ENCODE measurements at regions not wholly inside any gene's neighbourhood (a gene's known extent, or its start where the extent isn't known, plus 50 kb on each side); places are given as distances from the start of the nearest gene placed in this dataset.

DNA sequence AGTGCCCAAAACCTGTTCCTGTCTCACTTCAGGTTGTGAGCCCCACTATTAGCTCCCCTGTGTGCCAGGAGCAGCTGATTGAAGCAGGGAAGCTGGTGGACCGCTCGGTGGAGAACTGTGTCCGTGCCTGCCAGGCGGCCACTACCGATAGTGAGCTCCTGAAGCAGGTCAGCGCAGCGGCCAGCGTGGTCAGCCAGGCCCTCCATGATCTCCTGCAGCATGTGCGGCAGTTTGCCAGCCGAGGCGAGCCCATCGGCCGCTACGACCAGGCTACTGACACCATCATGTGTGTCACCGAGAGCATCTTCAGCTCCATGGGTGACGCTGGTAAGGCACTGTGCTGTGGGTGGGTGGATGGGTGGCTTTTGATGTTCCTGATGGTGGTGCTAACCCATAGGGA is 334.1 kb upstream of the TPM1 start:
- DNase-seq (ENCODE audit: low read depth) = no peak

DNA sequence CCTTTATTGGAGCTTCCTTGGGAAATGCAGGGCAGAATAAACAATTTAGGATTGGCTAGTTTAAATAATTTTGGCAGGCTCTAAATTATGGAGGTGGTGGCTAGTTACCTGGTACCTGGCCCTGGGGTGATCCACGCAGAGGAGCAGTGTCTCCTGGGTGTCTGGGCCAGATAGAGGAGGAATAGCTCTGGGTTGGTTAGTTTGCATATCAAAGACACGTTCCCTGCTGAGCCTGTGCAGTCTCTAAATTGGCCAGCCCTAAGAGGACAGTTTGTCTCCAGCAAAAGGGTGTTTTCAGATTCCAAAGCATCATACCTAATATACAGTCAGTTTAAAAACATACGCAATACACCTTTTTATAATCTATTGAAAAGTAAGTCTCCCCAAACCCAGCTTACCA is 333.3 kb upstream of the TPM1 start:
- no peak for DNase-seq (ENCODE audit: low read depth)

DNA sequence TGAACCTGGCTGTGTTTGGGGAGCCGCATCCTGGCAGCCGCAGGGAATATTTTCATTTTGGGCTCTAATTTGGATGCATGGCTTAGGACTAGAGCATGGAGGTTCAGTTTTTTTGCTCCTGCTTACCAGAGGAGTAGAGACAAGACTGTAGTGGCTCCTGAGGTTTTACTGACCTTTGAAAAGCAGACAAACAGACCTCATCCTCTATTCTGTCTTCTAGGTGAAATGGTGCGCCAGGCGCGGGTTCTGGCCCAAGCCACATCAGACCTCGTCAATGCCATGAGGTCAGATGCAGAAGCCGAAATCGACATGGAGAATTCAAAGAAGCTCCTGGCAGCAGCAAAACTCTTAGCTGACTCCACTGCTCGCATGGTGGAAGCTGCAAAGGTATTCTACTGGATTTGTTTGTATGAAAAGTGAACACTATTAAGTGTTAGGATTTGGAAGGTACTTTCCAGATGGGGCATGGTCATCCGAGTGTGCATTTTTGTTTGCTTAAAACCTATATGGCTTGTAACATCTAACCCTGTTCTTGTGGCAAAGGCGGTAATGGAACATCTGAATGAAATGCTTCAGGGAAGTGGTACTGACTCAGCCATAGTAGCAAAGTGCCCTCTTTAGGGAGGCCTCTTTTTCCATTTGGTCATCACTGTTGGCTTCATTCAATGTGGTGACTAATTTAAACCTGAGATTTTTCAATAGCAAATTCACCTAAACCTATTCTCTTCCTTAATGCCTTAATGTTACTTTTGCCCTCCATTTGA is 330.7 kb upstream of the TPM1 start:
- no peak for DNase-seq (ENCODE audit: low read depth)

DNA sequence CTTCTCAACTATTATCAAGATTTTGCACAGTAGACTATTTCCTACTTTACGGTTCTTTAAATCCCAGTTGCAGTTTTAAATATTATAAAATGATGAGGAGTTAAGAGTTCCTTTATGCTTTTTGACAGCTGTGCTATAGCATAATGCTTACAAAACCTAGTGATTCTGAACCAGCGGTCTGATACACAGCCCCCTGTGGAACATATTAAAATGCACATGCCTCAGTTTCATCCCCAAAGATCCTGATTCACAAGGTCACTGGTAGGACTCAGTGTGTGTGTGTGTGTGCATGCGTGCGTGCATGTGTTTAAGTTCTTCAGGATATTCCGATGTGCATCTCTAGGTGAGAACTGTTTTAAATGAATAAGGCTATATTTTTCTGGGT is 330.1 kb upstream of the TPM1 start:
- no peak for DNase-seq (ENCODE audit: low read depth)

DNA sequence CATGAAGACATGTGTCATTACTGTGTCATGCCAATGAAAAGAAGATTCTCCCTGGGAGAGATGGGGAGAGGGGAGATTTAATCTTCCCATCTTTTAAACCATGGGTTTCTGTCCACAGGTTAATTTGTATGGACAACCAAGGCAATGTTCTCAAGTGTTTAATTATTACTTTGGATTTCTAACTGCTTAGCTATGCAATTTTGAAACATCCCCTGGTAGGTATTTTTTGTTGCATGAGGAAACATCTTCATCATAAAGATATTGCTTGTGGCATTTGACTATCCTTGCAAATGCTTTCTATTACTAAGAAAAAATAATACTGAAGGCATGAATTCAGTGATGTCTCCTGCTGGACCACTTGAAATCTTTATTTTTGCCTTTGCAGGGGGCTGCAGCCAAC is 326.6 kb upstream of the TPM1 start:
- no peak for DNase-seq (ENCODE audit: low read depth)

DNA sequence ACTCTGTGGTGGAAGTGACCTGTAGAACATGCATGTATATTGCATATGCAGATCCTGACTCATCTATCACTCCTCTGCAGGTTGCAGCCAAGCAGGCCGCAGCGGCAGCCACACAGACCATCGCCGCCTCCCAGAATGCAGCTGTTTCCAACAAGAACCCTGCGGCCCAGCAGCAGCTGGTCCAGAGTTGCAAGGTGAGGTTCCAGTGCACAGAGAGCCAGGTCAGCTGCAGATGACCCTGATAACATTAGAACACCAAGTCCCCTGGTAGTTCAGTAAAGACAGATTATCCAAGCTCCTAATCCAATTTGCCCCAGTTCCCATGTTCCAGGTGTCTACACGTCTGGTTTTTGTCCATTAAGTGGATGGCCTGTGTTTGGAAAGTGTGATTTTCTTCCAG is 325.1 kb upstream of the TPM1 start:
- no peak for DNase-seq (ENCODE audit: low read depth)

DNA sequence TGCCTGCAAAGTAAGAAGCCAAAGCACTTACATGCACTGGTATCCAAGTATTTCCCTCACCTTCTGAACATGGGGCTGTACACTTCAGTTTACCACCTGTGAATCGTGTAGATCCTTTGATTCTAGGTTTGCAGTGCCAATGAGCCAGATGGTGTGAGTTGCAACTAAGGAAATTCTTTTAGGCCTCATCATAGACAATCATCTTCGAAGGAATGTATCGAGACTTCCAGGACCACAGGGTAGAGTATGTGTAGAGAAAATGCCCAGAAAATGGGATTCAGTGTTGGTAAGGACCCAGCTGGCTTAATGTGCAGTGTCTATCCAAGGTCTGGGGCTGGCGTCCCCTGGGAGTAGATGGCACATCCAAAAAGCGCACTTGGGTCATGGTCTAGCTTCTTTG is 323.2 kb upstream of the TPM1 start:
- no peak for DNase-seq (ENCODE audit: low read depth)

DNA sequence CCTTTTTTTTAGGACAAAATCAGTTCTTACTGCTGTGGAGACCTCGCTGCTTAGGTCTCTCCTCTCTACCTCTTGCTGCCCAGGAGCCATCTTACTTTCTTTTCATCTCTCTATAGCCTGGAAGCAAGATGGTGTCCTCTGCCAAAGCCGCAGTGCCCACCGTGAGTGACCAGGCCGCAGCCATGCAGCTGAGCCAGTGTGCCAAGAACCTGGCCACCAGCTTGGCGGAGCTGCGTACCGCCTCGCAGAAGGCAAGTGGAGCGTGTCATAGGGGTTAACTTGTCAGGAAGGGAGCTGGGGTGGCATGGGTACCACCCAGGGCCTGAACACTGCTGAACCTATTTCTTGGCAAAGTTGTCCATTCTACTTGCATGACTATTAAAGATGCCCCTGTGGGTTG is 320.3 kb upstream of the TPM1 start:
- no peak for DNase-seq (ENCODE audit: low read depth)

DNA sequence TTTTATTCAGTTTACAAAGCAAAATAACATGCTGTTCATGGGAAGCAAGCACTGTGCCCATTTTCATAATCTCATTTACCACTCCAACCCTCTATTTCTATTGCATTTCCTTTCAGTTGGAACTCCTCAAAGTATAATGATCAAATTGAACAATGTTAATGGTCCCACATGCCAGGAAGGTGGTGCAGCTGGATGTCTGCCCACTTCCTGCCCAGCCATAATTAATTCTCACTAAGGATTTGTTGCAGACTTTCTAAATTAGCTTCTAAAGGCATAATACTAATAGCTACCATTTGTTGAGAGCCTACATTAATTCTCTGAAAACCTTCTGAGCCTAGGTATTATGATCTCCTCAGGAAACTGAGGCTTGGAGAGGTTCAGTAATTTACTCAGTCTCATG is 316.1 kb upstream of the TPM1 start:
- no peak for DNase-seq (ENCODE audit: low read depth)

DNA sequence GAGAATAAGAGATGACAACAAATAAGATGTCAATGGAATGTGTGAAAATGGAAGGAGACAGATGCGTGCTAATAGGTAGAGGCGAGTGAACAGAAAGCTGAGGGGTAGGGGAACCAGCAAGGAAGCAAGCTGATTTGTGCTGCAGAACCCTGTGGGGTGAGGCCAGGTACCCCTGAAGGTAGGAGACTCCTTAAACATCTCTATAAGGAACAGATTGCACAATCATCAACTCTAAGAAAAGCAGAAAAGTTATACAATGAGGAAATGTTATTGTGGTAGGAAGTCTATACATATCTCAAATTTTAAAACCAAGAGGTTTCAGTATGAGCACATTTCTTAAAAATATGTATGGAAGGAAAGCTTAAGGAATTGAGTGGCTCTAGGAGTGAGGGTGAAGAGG is 315.0 kb upstream of the TPM1 start:
- DNase-seq (ENCODE audit: low read depth) = no peak

DNA sequence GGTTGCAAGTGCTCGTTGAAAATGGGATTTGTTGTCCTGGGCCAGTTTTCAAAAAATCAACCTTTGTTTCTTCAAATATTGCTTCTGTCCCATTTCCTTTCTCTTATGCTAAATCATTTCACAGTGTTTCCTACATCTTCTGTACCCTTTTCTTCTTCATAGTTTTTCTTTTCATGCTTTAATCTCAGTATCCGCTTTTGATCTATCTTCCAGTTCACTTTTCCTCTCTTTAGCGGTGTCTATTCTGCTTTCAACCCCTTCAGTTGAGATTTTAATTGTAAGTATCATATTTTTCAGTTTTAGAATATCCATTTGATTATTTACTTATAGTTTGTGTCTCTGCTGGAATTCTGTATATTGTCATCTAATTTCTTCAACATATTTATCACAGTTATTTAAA is 311.7 kb upstream of the TPM1 start:
- no peak for DNase-seq (ENCODE audit: low read depth)

DNA sequence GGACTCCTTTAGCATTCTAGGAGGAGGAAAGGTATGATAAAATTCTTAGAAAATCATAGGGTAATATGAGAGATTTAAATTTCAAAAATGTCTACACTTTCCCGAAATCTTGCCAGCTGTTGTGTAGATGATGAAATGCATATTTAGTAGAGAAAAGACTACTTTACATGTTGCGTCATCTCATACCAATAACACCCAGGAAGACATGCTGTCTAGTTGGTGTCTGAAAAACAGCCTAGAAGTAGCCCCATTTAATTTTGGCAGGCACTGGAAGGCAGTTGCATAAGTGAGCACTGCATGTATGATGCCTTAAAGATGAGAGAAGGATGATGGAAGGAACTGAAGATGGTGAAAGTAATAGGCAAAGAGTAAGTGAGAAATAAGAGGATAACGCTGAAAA is 310.5 kb upstream of the TPM1 start:
- no peak for DNase-seq (ENCODE audit: low read depth)

DNA sequence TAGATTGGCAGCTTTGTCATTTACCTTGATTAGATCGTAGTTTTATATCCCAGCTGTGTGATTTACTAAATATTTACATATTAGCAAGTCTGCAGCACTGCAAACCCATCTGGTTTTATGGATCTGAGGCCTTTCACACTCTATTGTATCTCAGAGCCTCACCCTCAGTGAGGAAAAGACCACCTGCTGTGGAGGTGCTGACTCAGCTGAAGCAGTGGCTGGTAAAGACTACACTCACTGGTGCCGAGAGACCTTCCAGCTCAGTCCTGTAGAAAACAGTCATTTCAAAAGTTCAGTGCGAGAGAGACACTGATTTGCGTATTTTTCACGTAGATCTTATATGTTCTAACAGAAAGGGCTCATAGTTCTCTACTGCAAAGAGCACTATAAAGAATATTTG is 307.8 kb upstream of the TPM1 start:
- no peak for DNase-seq (ENCODE audit: low read depth)

DNA sequence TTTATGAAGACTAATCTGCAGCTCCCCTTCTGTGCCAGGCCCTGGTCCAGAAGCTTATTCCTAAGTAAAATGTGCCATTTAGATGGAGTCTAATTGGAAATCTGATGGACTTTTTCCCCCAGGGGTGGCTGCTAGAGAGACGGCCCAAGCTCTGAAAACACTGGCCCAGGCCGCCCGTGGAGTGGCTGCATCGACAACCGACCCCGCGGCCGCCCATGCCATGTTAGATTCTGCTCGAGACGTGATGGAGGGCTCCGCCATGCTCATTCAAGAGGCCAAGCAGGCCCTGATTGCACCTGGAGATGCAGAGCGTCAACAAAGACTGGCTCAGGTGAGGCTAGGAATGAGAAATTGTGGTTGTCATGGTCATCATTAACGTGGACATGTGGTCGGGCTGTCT is 305.8 kb upstream of the TPM1 start:
- DNase-seq (ENCODE audit: low read depth) = no peak

DNA sequence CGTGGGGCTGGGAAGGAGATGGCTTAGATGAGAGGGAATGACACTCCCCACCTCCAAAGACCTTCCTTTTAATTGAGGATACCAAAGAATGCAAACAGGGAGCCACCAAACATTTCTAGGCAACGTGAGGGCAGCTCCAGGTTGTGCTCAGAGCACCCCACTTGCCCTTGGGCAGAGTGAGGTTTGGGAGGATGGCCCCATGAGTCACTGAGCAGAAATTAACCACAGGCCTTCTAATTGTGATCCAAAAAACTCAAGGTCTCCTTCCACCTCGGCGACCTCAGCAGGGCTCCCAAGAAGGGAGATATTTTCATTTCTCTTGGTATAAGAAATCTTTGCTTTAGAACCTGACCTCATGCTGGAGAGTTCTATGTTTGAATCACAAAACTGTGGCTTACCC is 305.0 kb upstream of the TPM1 start:
- DNase-seq (ENCODE audit: low read depth) = no peak

DNA sequence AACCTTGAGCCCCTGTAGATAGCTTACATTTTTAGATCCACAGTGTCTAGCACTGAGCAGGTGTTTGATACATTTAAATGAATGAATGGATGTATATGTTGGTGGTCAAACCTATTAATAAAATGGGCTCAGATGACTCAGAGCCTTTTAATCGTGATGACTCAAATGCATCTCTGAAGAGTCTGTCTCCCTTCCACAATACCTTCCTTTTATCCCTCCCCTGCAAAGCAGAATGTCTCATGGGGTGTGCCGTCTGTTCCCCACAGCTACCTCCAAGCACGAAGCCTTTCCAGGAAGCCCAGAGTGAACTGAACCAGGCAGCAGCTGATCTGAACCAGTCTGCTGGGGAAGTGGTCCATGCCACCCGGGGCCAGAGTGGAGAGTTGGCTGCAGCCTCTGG is 303.5 kb upstream of the TPM1 start:
- no peak for DNase-seq (ENCODE audit: low read depth)

DNA sequence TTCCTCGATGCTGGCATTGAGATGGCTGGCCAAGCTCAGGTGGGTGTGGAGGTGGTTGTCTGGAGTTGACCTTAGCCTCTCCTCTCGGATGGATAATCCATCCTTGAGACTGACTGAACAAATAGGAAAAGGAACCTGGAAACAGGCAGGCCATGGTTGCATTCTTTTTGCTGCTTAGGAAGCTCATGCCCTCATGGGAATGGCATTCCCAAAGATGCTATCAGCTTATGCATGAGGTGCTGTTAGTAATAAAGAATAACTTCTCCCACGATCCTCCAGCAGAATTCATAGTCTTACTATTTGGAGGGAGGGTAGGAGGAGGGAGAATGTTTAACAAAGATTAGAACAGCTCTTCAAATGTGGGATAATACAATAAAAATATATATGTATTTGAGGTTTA is 303.0 kb upstream of the TPM1 start:
- no peak for DNase-seq (ENCODE audit: low read depth)

DNA sequence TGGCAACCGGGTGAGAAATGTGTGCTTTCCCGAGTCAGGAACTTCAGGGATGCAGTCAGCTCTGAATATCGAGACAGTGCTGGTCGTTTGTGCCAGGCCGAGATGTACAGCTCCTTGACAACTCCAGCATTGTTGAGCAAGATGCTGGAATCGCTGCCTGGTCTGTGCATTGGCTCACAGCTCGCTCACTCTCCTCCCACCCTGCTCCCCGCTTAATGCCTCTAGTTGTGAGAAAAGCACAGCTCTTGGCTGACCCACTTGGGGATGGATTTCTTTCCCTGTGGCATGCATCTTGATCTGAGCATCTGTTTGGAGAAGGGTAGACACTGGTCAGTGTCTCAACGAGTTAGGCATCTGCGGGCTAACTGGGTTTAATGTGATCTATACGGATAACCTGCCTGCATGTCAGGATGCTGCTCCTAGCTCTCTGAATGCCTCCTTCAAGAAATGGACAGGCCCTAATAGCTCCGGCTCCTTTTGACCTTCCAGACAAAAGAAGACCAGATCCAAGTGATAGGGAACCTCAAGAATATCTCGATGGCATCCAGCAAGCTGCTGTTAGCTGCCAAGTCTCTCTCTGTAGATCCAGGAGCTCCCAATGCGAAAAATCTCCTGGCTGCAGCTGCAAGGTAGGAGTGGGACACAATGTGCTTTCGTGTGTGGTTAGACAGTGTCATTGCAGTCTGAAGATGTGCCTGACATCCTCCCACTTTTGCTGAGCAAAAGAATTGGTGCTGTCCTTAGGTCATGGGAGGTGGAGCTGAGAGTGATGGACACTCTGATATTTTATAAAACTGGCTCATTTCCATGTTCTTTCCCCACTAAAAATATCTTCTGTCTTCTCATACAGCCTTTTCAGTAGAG is 302.2 kb upstream of the TPM1 start:
- no peak for DNase-seq (ENCODE audit: low read depth)

DNA sequence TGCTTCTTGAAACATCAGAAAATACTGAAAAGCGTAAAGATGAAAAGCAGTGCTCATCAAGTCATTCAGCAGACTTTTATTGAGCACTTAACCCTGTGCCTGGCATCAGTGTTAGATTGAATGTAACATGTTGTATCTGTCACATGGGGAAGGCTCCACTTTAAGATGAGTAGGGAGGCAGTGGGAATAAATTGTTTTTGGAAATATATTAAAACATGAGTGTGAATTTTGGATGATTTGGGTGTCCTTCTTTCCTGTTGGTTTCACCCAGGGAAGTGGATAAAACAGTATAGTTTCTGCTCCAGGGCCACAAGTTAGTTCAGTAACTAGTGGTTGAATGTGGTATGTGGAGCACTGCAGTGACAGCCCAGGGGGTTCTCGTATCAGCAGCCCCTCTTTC is 301.4 kb upstream of the TPM1 start:
- no peak for DNase-seq (ENCODE audit: low read depth)

DNA sequence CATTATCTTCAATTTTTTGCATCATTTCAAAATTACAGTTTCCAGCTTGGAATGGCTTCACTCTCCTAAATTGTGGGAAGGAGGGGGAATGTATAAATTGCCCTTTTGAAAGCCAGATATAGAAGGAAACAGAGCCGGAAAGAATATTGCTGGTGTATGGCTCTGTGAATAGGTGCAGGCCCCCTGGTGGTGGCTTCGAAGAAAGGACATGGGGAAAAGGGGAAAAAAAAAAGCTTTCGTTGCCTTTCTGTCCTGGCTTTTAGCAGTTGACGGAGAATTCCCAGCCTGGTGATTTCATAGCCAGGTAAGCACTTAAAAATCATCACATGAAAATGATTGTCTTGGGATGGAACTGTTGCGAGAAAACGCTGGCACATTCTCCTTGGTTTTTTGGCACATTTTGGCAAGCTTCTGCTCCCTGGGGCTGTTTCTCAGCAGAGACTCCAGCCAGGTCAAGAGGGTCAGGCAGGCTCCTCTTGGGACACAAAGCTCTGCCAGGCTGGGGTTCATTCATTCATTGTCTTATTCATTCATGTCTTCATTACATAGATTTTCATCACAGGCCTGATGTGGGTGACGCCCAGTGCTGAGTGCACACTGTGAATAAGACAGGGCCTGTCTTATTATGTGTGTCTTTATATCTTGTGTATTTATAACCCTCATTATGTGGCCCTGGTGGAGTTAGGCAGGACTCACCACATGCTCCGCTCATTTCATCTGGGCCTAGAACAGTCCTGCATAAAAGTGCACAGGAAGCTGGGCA is 300.0 kb upstream of the TPM1 start:
- DNase-seq (ENCODE audit: low read depth) = no peak

DNA sequence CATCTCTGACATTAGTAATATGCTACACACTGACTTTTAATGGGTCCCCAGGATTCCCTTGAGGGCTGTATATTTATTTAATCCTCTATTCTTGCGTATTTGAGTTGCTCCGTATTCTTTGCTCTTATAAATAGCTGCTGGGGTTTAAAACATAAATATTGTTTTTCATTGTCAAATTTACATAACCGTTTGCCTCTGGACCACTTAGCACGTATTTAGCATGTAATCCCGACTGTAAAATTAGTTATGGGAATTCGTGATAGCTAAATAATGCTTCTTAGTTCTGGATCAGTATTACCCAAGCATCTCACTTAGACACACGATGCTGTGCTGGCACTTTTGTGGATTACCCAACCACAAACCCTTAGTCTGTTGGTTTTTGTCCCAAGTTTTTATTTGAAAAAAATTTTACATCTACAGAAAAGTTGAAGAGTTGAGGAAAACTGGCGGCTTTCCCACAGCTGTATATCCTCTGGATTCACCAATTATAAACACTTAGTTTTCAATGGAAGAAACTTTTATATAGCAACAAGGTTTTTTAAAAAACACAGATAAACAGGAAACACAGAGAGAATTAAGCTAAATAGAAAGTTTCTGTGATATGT is 296.8 kb upstream of the TPM1 start:
- DNase-seq (ENCODE audit: low read depth) = no peak

DNA sequence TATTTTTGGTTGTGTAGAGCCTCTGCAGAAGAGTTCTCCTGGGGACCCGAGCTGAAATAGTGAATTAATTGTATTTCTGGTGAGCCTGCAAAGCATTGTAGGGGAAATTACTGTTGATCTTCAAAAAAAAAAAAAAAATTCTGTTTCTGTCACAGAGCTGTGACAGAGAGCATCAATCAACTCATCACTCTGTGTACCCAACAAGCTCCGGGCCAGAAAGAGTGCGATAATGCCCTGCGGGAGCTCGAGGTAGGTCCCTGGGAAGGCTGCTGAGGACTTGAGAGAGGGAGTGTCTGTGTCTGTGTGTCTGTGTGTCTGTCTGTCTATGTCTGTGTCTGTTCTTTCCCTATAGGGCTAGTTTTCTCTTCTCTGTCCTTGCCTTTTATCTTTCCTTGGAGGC is 294.4 kb upstream of the TPM1 start:
- no peak for DNase-seq (ENCODE audit: low read depth)

Measured in stimulated activated CD8-positive, alpha-beta memory T cell treated with anti-CD3 and anti-CD28 coated beads, Interleukin-12 subunit alpha, Interleukin-12 subunit beta, amount 100 ng/mL, for 1 hour (primary cell).